ENCODE measurements at regions not wholly inside any gene's neighbourhood (a gene's known extent, or its start where the extent isn't known, plus 50 kb on each side); places are given as distances from the start of the nearest gene placed in this dataset.

DNA sequence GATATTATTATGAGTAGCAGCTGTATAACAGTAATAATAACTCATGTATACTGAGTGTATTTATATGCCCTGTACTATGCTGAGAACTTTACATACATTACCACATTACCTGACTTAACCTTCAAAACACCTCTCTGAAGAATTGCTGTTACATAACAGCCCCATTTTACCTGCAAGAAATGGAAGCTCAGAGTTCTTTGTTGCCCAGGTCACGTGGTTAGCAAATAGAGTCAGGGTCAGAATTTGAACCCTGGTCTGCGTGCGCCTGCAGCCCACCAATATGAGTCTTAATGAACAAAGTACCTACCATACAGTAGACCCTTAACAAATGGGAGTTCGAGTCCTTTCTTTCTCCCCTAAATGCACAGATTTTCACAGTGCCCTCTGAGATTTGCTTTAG lies 101.9 kb downstream of the MCFD2 start:
- in situ Hi-C loops (cut with HindIII; ENCODE audit: extremely low pct_ligation_motif_present, low pct_unique_long_range_greater_than_20kb) = no loop called here
- BruUV-seq (replicated peaks) = no TSS peak

More for the DNA sequence above, 101.9 kb downstream of the MCFD2 start:
- DNase-seq (ENCODE audit: low spot score) = no peak
- Histone ChIP-seq H3K79me2 (ENCODE audit: insufficient read depth, low read length) (no peaks in the 10 kb centered on the region), H4K20me1 (ENCODE audit: insufficient read depth, low read length) (no peaks in the 10 kb centered on the region), H3K27ac (ENCODE audit: extremely low read length, insufficient read depth, low read length) (no peak overlapping the region), H3K9me3 (ENCODE audit: low read length) (no peaks in the 10 kb centered on the region), H3K4me2 (ENCODE audit: low read depth, low read length) (no peak overlapping the region), H3K4me3 (replicated peaks in 1 of 3; ENCODE audit: insufficient read depth in 1 of 3, low read depth in 2 of 3, low read length in 3 of 3) (no peak overlapping the region), H3K36me3 (replicated peaks in 1 of 2; ENCODE audit: control insufficient read depth in 1 of 2, insufficient read depth in 2 of 2, low read length in 2 of 2) (no peaks in the 10 kb centered on the region), H3K27me3 (ENCODE audit: control insufficient read depth in 1 of 2, insufficient read depth in 2 of 2, low read length in 2 of 2) (peaks cover 0 to 4% of the 10 kb centered on the region in 2 experiments; a peak in 3 of 5 replicates), H3K4me1 (ENCODE audit: insufficient read depth, low read length) (peaks cover 10% of the 10 kb centered on the region), H3K9ac (ENCODE audit: insufficient read depth, low read depth, low read length) (no peak overlapping the region), H2AFZ (ENCODE audit: low read length) (no peak overlapping the region)
- CTCF ChIA-PET (ENCODE audit: low intra/inter-chr PET ratio, low total read pairs) = no interaction called here
- FAIRE-seq = no peak
- no peak for ATAC-seq
- POLR2A ChIA-PET = no interaction called here
- intact Hi-C loops (cut with micrococcal nuclease; ENCODE audit: unreplicated experiment) = no loop called here
- WGBS (ENCODE audit: low lambda C conversion rate) = 22% methylated on average over 4 of the region's 4 CpGs
- TF ChIP-seq IRF2 (CRISPR knock-in tag; IDR thresholded peaks at IDR 0.05) (no peak), TBX2 (CRISPR knock-in tag; IDR thresholded peaks at IDR 0.05; ENCODE audit: borderline replicate concordance) (no peak), SMAD3 (CRISPR knock-in tag; IDR thresholded peaks at IDR 0.05) (no peak), ZNF17 (CRISPR knock-in tag; IDR thresholded peaks at IDR 0.05) (no peak), RAD51 (IDR thresholded peaks at IDR 0.05; ENCODE audit: borderline replicate concordance) (peak; percentile 67; the same call in 1 of the 2 replicates)
- TF ChIP-seq, protein P1, sequence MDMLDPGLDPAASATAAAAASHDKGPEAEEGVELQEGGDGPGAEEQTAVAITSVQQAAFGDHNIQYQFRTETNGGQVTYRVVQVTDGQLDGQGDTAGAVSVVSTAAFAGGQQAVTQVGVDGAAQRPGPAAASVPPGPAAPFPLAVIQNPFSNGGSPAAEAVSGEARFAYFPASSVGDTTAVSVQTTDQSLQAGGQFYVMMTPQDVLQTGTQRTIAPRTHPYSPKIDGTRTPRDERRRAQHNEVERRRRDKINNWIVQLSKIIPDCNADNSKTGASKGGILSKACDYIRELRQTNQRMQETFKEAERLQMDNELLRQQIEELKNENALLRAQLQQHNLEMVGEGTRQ (IDR thresholded peaks at IDR 0.05; ENCODE audit: low read depth, low read length) = peak; percentile 42; the same call in 1 of the 2 replicates
- TF ChIP-seq, protein P1 (CRISPR knock-in tag; IDR thresholded peaks at IDR 0.05; ENCODE audit: borderline replicate concordance) = no peak
- TF ChIP-seq, protein P2, sequence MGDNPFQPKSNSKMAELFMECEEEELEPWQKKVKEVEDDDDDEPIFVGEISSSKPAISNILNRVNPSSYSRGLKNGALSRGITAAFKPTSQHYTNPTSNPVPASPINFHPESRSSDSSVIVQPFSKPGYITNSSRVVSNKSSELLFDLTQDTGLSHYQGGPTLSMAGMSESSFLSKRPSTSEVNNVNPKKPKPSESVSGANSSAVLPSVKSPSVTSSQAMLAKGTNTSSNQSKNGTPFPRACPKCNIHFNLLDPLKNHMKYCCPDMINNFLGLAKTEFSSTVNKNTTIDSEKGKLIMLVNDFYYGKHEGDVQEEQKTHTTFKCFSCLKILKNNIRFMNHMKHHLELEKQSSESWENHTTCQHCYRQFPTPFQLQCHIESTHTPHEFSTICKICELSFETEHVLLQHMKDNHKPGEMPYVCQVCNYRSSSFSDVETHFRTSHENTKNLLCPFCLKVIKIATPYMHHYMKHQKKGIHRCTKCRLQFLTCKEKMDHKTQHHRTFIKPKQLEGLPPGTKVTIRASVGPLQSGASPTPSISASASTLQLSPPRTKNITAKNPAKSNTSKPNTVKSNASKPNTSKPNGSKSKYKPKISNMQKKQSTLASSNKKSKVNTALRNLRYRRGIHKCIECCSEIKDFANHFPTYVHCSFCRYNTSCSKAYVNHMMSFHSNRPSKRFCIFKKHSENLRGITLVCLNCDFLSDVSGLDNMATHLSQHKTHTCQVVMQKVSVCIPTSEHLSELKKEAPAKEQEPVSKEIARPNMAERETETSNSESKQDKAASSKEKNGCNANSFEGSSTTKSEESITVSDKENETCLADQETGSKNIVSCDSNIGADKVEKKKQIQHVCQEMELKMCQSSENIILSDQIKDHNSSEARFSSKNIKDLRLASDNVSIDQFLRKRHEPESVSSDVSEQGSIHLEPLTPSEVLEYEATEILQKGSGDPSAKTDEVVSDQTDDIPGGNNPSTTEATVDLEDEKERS (CRISPR knock-in tag; IDR thresholded peaks at IDR 0.05) = no peak

Data from HepG2 (cell line).